Keratinocyte (primary cell): ENCODE measurements at regions not wholly inside any gene's neighbourhood (a gene's known extent, or its start where the extent isn't known, plus 50 kb on each side); places are given as distances from the start of the nearest gene placed in this dataset.

ENCODE experiments used
- DNase-seq: peaks from one replicate; pipeline ENCODE4 v3.0.0-alpha.2; 2011; ENCODE audit warnings: low read depth, missing footprints, low spot score
- FAIRE-seq: peaks from 2 replicates; lab custom pipeline; 2011; peaks lifted over from hg19 to GRCh38; lab: Jason Lieb, UNC
- H2AFZ ChIP-seq: 2 replicates; pipeline ENCODE4 v1.6.0; 2012; ENCODE audit warnings: low read length, control low read depth, inconsistent platforms; ENCODE audit not compliant: control insufficient read depth
- H3K27ac ChIP-seq: 2 replicates; pipeline ENCODE4 v1.5.1; 2011; ENCODE audit warnings: low read length; ENCODE audit not compliant: control insufficient read depth, insufficient read depth
- H3K27me3 ChIP-seq: 3 replicates; pipeline ENCODE4 v1.6.0; 2011; ENCODE audit warnings: low read length; ENCODE audit not compliant: control insufficient read depth, insufficient read depth; ENCODE audit errors: extremely low read depth
- H3K36me3 ChIP-seq, 2 experiments: 2 replicates in 1 of 2; 3 replicates in 1 of 2; pipeline ENCODE4 v1.5.1; 2011; ENCODE audit warnings: low read length in 2 of 2, mild to moderate bottlenecking in 1 of 2; ENCODE audit not compliant: control insufficient read depth in 2 of 2, insufficient read depth in 2 of 2; ENCODE audit errors: extremely low read depth in 1 of 2
- H3K4me1 ChIP-seq: 3 replicates; pipeline ENCODE4 v1.5.1; 2011; ENCODE audit warnings: low read length; ENCODE audit not compliant: control insufficient read depth, insufficient read depth; ENCODE audit errors: extremely low read depth
- H3K4me2 ChIP-seq: 3 replicates; pipeline ENCODE4 v1.6.0; 2011; ENCODE audit warnings: low read depth, low read length; ENCODE audit not compliant: control insufficient read depth, insufficient read depth; ENCODE audit errors: extremely low read depth
- H3K4me3 ChIP-seq, 3 experiments: fragments of 200-600 bp in 1 of 3; sonication (generic) in 1 of 3; 2 replicates in 2 of 3; 3 replicates in 1 of 3; pipeline ENCODE4 v1.5.1; 2011 to 2016; ENCODE audit warnings: low read length in 3 of 3, mild to moderate bottlenecking in 3 of 3, control low read depth in 2 of 3, inconsistent platforms in 1 of 3, low read depth in 1 of 3, mixed read lengths in 1 of 3, mixed run types in 1 of 3, moderate library complexity in 1 of 3; ENCODE audit not compliant: control insufficient read depth in 2 of 3, insufficient read depth in 2 of 3; ENCODE audit errors: extremely low read depth in 1 of 3
- H3K79me2 ChIP-seq: 2 replicates; pipeline ENCODE4 v1.6.0; 2012; ENCODE audit warnings: low read length; ENCODE audit not compliant: control insufficient read depth, insufficient read depth
- H3K9ac ChIP-seq: 3 replicates; pipeline ENCODE4 v1.6.0; 2011; ENCODE audit warnings: low read length; ENCODE audit not compliant: control insufficient read depth, insufficient read depth; ENCODE audit errors: extremely low read depth
- H3K9me1 ChIP-seq: 3 replicates; pipeline ENCODE4 v1.6.0; 2011; ENCODE audit warnings: low read length; ENCODE audit not compliant: control insufficient read depth, insufficient read depth; ENCODE audit errors: extremely low read depth
- H3K9me3 ChIP-seq: 2 replicates; pipeline ENCODE4 v1.5.1; 2012; ENCODE audit warnings: low read depth, low read length; ENCODE audit not compliant: control insufficient read depth
- H4K20me1 ChIP-seq: 3 replicates; pipeline ENCODE4 v1.6.0; 2011; ENCODE audit warnings: low read length; ENCODE audit not compliant: control insufficient read depth, insufficient read depth; ENCODE audit errors: extremely low read depth
- CTCF ChIP-seq, 3 experiments: IDR thresholded peaks in 1 of 3; conservative IDR thresholded peaks in 1 of 3; optimal IDR thresholded peaks in 1 of 3; 2 replicates in 2 of 3; 3 replicates in 1 of 3; pipeline versions ENCODE3 to v1.5.1; 2011; ENCODE audit warnings: low read length in 3 of 3, mild to moderate bottlenecking in 3 of 3, moderate library complexity in 2 of 3, control low read depth in 1 of 3, inconsistent platforms in 1 of 3; ENCODE audit not compliant: insufficient read depth in 2 of 3; ENCODE audit errors: extremely low read depth in 1 of 3
- EZH2 ChIP-seq: IDR thresholded peaks from one replicate; pipeline ENCODE4 v1.6.1; 2012; ENCODE audit warnings: inconsistent platforms, mild to moderate bottlenecking, low read length, moderate library complexity
- dilution Hi-C: fragments of 300-500 bp; cut with MboI; formaldehyde crosslinking; loops from one replicate; pipeline ENCODE4 v1.7.0; 2020; ENCODE audit warnings: low sequenced_read_pairs; ENCODE audit not compliant: extremely low pct_ligation_motif_present

DNA sequence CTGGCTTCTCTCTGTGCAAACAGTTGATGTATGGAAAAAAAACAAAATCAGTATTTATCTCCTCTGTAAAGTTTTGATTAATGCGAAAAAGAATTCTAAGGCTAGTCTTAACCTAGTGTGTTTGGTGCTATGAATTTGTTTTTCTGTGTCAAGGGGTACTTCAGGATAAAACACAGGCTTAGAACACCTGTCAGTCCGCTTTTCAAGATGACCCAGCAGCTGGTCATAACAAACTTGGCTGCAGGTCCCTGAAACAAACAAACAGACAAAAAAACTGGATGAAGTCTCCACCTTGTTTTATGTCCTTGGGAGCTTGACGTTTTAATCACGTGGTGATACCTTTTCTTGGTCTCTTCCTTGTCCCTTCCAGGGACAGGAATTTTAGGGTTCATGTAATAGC lies 689.3 kb downstream of the UQCRFS1 start:
- H3K79me2 ChIP-seq = no peaks in the 10 kb centered on the region
- H3K4me3 ChIP-seq = no peak overlapping the region
- no peak for FAIRE-seq
- no peaks in the 10 kb centered on the region for H3K4me1 ChIP-seq
- H3K9ac ChIP-seq = no peak overlapping the region
- no peaks in the 10 kb centered on the region for H3K36me3 ChIP-seq
- H4K20me1 ChIP-seq = no peaks in the 10 kb centered on the region
- no peak overlapping the region for H3K4me2 ChIP-seq
- no peak for DNase-seq
- H3K27me3 ChIP-seq = no peaks in the 10 kb centered on the region
- TF ChIP-seq EZH2 = no peak
- H2AFZ ChIP-seq = no peak overlapping the region
- dilution Hi-C loops = no loop called here
- no peak overlapping the region for H3K27ac ChIP-seq
- H3K9me1 ChIP-seq = no peaks in the 10 kb centered on the region
- H3K9me3 ChIP-seq = no peaks in the 10 kb centered on the region

GRCh38 chr19:28522545-28522922 lies 690.4 kb downstream of the UQCRFS1 start:
- FAIRE-seq = no peak
- Histone ChIP-seq H3K79me2 (no peaks in the 10 kb centered on the region), H4K20me1 (no peaks in the 10 kb centered on the region), H3K36me3 (no peaks in the 10 kb centered on the region), H3K9me1 (no peaks in the 10 kb centered on the region), H3K4me2 (no peak overlapping the region), H3K9ac (no peak overlapping the region), H3K4me3 (no peak overlapping the region), H2AFZ (no peak overlapping the region), H3K27me3 (no peaks in the 10 kb centered on the region), H3K4me1 (no peaks in the 10 kb centered on the region), H3K9me3 (no peaks in the 10 kb centered on the region), H3K27ac (no peak overlapping the region)
- TF ChIP-seq EZH2 = no peak
- no peak for TF ChIP-seq CTCF (optimal IDR thresholded peaks at IDR 0.05 in 1 of 3, IDR thresholded peaks at IDR 0.05 in 1 of 3, conservative IDR thresholded peaks at IDR 0.05 in 1 of 3; ENCODE audit: extremely low read depth in 1 of 3, insufficient read depth in 2 of 3, low read length in 3 of 3)
- dilution Hi-C loops = no loop called here
- DNase-seq = no peak
